ENCODE measurements at regions not wholly inside any gene's neighbourhood (a gene's known extent, or its start where the extent isn't known, plus 50 kb on each side); places are given as distances from the start of the nearest gene placed in this dataset.

DNA sequence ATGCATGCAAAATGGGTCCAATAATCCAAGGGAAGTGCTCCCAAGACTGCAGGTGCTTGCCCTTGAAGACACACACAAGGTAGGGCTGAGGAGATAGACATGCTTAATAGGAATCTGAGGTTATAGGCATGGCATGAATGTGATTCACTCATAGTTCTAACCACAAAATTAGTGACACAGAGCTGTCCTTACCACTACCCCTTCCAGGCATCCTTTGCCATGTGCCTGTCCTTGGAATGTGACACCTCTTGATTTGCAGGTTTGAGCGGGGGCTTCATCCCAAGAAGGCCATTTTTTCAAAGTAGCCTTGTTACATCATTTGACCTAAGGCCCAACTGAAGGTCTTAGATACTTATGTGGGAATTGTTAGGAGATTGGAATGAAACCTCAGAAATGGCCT is 112.5 kb downstream of the CCNG2 start:
- no peak for TF ChIP-seq POLR2A (IDR thresholded peaks at IDR 0.05)
- TF ChIP-seq, protein P1, sequence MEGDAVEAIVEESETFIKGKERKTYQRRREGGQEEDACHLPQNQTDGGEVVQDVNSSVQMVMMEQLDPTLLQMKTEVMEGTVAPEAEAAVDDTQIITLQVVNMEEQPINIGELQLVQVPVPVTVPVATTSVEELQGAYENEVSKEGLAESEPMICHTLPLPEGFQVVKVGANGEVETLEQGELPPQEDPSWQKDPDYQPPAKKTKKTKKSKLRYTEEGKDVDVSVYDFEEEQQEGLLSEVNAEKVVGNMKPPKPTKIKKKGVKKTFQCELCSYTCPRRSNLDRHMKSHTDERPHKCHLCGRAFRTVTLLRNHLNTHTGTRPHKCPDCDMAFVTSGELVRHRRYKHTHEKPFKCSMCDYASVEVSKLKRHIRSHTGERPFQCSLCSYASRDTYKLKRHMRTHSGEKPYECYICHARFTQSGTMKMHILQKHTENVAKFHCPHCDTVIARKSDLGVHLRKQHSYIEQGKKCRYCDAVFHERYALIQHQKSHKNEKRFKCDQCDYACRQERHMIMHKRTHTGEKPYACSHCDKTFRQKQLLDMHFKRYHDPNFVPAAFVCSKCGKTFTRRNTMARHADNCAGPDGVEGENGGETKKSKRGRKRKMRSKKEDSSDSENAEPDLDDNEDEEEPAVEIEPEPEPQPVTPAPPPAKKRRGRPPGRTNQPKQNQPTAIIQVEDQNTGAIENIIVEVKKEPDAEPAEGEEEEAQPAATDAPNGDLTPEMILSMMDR (IDR thresholded peaks at IDR 0.05): no peak
